Lower leg skin (tissue), 4 donors: ENCODE measurements at regions not wholly inside any gene's neighbourhood (a gene's known extent, or its start where the extent isn't known, plus 50 kb on each side); places are given as distances from the start of the nearest gene placed in this dataset.

ENCODE experiments used
- DNase-seq, 2 donors: peaks; one replicate each; pipeline ENCODE4 v3.0.0-alpha.2; 2019; ENCODE audit warnings: low spot score in 2 of 2
- H3K4me3 ChIP-seq: fragments of 200-600 bp; sonication (generic); 2 replicates; pipeline ENCODE4 v1.5.1; 2017; ENCODE audit warnings: mild to moderate bottlenecking, low read depth; ENCODE audit not compliant: poor library complexity, severe bottlenecking
- POLR2A ChIP-seq, 2 donors: fragments of 450-650 bp; IDR thresholded peaks; one replicate each; pipeline ENCODE4 v1.6.1; 2016 to 2017; ENCODE audit warnings: antibody characterized with exemption in 2 of 2, mild to moderate bottlenecking in 1 of 2, moderate library complexity in 1 of 2
- WGBS, 2 donors: methylation state at CpG; one replicate each; pipeline ENCODE4 v1.1.5; 2018; 5-methylcytosine and 5-hydroxymethylcytosine counted together
- intact Hi-C: fragments of 100-400 bp; cut with DNase I; formaldehyde crosslinking; loops from one replicate; pipeline ENCODE4 v1.15.0; 2023; ENCODE audit warnings: low total_unique reads
- TF ChIP-seq, protein P1 (sequence below), 3 donors: fragments of 450-650 bp; IDR thresholded peaks; one replicate each; pipeline ENCODE4 v1.5.1; 2016; ENCODE audit warnings: antibody characterized with exemption in 3 of 3, mild to moderate bottlenecking in 3 of 3, moderate library complexity in 2 of 3

DNA sequence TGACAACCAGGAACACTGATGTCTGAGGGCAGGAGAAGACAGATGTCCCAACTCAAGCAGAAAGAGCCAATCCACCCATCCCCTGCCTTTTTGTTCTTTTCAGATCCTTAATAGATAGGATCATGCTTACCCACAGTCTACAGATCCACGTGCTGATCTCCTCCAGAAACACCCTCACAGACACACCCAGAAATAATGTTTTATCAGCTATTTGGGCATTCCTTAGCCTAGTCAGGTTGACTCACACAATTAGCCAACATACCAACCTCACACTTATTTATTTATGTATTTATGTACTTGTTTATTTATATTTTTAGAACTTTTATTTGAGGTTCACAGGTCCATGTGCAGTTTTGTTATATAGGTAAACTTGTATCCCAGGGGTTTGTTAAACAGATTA is 151.5 kb upstream of the IL12B start:
- no peak for DNase-seq
- intact Hi-C loops, result no loop called here
- no peak overlapping the region for H3K4me3 ChIP-seq
- no peak for TF ChIP-seq POLR2A (IDR thresholded peaks at IDR 0.05)
- TF ChIP-seq, protein P1, sequence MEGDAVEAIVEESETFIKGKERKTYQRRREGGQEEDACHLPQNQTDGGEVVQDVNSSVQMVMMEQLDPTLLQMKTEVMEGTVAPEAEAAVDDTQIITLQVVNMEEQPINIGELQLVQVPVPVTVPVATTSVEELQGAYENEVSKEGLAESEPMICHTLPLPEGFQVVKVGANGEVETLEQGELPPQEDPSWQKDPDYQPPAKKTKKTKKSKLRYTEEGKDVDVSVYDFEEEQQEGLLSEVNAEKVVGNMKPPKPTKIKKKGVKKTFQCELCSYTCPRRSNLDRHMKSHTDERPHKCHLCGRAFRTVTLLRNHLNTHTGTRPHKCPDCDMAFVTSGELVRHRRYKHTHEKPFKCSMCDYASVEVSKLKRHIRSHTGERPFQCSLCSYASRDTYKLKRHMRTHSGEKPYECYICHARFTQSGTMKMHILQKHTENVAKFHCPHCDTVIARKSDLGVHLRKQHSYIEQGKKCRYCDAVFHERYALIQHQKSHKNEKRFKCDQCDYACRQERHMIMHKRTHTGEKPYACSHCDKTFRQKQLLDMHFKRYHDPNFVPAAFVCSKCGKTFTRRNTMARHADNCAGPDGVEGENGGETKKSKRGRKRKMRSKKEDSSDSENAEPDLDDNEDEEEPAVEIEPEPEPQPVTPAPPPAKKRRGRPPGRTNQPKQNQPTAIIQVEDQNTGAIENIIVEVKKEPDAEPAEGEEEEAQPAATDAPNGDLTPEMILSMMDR (IDR thresholded peaks at IDR 0.05), result no peak
- 56 to 57% methylated on average over 1 of the region's 1 CpG for WGBS, 2 donors

DNA sequence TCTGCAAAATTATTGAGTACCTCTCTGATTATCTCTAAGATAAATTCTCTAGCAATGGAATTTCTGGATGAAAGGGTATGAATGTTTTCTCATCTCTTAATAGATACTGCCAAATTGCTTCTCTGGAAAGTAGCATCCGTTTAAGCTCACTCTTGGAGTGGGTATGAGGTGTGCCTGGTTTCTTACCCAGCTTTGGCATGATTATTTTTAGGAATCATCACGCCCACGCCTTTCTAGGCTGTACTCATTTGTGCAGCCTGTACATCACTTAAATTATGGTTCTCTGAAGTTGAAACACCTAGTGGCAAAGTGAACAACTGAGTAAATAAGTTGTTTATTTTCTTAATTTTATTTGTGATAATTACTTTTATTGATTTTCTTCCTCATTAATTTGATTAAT is 156.5 kb upstream of the IL12B start:
- no peak for TF ChIP-seq POLR2A (IDR thresholded peaks at IDR 0.05)
- TF ChIP-seq, protein P1 (IDR thresholded peaks at IDR 0.05), result no peak
- intact Hi-C loops, result no loop called here
- 69 to 71% methylated on average over 3 of the region's 3 CpGs for WGBS, 2 donors
- DNase-seq, result no peak
- no peak overlapping the region for H3K4me3 ChIP-seq

DNA sequence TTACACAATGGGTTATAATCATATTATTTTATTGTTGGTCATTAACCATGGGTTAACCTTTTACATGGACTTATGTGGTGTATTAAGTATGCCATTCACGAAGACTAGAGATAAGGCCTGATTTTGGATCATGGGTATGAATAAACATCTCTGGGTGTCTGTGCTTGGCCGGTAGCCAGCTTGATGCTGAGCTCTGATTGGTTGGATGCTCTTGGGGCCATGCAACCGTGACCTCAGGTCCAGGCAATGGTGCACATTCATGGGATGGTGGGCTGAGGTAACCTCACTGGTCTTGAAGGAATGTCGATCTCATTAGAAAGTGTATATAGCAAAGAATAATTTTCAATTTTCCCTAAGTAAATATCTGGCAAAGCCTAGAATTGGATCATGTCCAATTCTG is 158.2 kb upstream of the IL12B start:
- no peak for DNase-seq
- intact Hi-C loops, result no loop called here
- no peak for TF ChIP-seq POLR2A (IDR thresholded peaks at IDR 0.05)
- TF ChIP-seq, protein P1 (IDR thresholded peaks at IDR 0.05), result no peak
- no peak overlapping the region for H3K4me3 ChIP-seq
- WGBS, 2 donors, result 84 to 88% methylated on average over 4 of the region's 4 CpGs

DNA sequence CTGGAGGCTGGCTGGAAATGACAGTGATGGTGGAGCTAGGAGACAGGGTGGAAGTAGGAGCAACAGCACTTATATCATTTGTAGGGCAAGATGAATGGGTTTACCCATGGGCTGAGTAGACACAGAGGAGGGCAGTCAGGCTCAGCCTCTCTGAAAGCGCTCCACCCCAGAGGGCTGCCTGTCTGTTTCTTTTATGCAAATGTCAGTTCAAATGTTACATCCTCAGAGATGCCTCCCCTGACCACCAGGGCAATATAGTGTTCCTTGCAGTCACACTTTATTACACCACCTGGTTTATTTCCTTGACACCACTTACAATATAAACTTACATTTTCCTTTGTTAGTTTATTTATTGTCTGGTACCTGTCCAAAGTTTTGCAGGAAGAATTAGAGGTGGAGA is 159.5 kb upstream of the IL12B start:
- H3K4me3 ChIP-seq, result no peak overlapping the region
- 77 to 92% methylated on average over 1 of the region's 1 CpG for WGBS, 2 donors
- DNase-seq, result no peak
- TF ChIP-seq, protein P1 (IDR thresholded peaks at IDR 0.05), result no peak
- TF ChIP-seq POLR2A (IDR thresholded peaks at IDR 0.05), result no peak
- intact Hi-C loops, result no loop called here

DNA sequence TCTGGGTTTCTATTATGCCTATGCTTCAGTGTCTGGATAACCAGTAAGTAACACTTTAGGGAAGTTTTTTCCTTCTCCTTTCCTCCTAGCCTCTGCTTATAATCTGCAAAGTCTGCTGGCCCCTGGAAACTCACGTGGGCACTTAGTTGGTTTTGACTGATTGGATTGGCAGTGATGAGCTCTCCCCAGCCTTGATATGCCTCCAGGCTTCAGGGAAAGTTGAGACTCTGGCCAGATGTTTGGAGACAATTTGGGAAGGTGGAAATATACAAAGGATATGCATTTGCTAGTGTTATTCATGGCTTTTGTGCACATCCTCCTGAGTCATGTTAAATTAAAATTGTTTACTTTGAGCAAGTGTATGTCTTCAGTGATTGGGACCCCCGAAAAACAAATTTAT is 160.2 kb upstream of the IL12B start:
- 55 to 56% methylated on average over 2 of the region's 2 CpGs for WGBS, 2 donors
- DNase-seq, result no peak
- intact Hi-C loops, result no loop called here

DNA sequence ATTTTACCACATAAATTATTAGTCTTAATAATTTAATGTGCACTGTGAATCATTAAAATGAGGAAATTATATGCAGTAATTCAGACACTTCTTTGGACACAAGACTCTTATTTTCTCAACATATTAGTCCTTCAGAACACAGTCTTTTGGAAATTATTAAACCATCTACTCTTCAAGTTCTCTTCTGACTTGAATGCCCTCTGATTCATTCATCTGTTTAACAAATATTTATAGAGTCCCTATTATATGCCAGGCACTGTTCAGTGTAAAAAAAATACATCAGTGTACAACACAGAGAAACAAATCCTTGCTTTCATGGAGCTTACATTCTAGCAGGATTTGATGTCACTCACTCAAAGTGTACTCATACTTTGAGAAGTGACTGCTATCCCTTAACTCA is 163.4 kb upstream of the IL12B start:
- intact Hi-C loops, result no loop called here
- DNase-seq, result no peak
- TF ChIP-seq, protein P1 (IDR thresholded peaks at IDR 0.05), result no peak
- TF ChIP-seq POLR2A (IDR thresholded peaks at IDR 0.05), result no peak
- no peak overlapping the region for H3K4me3 ChIP-seq

More for the DNA sequence above, 160.2 kb upstream of the IL12B start:
- no peak overlapping the region for H3K4me3 ChIP-seq
- TF ChIP-seq POLR2A (IDR thresholded peaks at IDR 0.05), result no peak
- TF ChIP-seq, protein P1 (IDR thresholded peaks at IDR 0.05), result no peak
